GM21528 (cell line): ENCODE measurements at regions not wholly inside any gene's neighbourhood (a gene's known extent, or its start where the extent isn't known, plus 50 kb on each side); places are given as distances from the start of the nearest gene placed in this dataset.

Experiments
- ATAC-seq: cut with Tn5 transposase; IDR thresholded peaks from one replicate; pipeline ENCODE4 v1.9.1; 2021; ENCODE audit warnings: mild to moderate bottlenecking, moderate library complexity; ENCODE audit not compliant: unreplicated experiment, low FRiP score

DNA sequence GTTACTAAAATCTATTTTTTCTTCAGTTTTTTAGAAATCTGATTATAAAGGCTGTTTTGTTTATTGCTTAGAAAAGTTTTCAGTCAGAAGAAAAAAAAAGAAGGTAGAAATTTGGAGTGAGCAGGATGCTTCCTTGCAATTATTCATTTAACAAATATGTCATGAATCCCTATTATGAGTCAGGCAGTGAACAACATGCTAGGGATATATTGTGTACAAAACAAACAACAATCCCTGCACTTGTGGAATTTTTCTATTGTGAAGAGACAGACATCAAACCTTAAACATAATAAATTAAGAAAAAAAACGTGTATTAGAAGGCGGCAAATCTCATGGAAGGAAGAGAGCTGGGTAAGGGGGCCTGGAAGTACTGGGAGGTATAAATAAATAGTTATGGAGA is 664.1 kb upstream of the CAMK1G start:
- no peak for ATAC-seq

DNA sequence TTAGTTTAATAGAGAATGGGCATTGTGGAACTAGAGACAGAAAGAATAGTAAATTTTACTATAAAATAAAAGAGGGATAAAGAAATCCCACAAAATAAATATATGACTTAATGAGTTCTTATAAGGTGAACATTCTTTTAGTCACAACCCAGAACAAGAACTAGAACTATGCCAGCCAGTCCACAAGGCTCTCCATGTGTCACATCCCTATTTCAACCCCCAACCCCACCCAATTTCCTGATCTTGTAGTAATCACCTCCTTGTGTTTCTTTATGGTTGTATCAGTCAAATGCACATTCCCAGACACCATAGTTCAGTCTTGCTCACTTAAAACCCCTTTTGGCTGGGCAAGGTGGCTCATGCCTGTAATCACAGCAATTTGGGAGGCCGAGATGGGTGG is 662.3 kb upstream of the CAMK1G start:
- no peak for ATAC-seq

DNA sequence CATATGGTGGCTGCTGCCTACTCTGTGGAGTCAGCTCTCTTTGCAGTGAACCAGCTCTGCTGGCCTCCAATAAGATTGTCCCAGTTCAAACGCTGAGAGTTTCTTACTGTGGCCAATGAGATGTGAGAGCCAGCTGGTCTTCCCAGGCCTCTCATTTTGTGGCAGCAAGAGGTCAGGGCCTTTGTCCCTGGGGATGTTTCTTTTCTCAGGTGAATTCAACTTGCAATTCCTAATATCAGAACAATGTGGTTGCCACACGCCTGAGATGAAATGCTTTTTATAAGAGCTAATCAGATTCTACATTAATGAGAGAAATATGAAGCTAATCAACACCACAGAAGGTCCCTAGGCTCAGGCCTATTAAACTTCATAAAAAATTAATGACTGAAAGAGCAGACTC is 660.1 kb upstream of the CAMK1G start:
- no peak for ATAC-seq

DNA sequence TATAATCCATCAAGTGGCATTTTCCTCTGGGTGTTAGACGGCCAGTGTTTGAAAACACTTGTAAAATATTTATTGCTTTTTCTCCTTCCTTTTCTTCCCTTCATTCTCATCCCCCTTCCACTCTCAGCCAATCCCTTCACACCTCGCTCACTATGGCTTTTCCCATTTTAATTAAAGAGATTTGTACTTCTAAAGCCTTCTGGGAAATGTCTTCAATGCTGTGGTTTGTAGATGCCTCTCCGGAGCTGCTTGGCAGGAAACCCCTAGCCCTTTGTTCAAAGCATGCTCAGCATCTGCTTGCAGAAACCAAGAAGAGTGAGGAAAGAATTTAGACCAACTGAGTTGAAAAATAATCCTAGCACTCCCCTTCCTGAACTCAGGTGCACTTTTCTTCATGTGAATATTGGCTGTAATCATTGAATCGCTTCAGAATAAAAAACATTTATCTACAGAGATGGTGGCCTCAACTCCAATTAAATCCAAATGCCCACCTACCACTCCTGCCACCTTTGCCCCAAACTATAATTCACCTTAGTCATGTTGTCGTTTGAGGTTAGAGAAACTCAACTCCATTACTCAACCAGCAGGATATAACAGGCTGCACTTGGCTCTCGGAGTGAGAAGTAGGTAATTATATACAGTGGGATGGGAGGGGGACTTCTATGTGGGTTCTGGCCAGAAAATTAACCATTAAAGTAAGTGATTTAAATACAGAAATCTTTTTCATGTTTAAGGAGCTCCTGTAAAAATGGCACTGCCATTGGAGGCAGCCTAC is 659.4 kb upstream of the CAMK1G start:
- no peak for ATAC-seq

DNA sequence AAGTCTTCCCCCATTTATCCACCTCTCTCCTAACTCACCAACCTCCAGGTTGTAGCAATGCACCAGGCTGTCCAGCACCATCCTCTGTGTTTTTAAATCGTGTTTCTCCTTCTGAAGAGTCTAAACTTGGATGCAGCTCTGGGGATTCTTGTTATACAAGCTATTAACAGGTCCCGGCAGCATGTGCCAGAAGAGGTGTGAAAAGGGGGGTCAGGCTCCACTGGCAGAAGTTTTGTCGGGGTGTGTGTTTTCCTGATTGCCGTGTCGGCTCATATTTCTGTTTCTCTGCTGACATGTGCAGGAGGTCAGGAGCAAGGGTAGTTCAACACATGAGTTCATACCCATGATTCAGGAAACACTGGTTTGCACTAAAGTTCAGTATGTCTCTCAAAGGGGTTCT is 658.6 kb upstream of the CAMK1G start:
- no peak for ATAC-seq

DNA sequence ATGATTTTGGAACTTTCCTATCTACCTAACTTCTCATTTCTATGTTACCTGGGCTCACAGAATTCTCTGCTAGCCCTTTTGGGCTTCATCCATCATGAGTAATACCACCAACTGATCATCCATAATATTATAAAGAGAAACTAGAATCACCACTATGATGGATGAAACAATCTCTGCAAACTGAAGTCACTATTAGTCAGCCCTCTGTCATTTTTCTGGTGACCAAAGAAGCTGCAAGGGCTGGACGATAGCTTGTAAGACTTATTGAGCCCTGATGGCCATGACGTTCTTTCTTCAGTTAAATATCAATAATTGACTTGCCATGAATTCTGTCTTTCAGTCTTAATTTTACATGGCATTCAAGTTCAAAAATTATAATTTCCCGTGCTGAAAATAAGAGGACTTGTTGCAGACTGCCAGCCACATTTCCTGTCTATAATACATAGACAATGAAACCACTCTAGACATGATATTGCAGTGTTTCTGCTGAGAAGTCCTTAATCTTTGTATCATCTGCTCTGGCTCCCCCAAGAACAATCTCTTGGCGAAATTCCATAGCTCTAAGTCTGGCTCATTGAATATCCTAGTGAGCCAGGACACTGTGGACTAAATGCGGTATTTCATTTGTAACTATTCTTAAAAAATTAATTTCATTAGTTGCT is 655.0 kb upstream of the CAMK1G start:
- ATAC-seq: no peak

DNA sequence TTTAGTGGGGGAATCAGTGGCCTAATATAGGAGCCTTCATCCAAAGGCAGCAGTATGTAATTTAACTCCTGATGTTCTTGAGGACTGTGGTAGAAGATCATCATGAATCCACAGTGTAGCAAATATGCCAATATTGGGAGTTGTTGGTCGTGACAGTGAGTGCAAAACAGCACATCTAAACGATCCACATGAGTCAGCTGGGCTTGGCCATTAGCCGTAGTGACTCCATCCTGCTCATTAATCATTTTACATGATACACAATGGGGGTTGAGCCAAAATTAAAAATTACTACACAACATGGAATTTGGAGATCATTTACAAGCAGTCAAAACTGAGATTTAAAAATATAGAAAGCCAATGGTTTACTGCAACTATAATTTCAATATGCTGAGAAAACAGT is 653.9 kb upstream of the CAMK1G start:
- no peak for ATAC-seq

DNA sequence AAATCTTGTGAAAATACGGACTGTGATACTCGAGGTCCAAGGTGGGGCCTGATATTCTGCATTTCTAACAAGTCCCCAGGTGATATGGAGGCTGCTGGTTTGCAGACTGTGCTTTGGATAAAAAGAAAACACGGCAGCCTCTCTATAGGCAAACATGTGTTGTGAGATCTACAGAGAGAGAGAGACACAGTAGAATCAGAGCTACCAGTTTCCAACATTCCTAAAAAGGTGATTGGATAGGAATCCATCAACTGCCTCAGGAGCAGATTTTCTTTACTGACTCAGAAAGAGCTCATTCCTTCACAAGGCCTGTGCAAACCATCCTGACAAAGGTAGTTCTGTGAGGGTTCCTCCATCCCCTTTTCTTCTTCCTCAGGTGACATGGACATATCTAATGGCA is 651.6 kb upstream of the CAMK1G start:
- no peak for ATAC-seq

DNA sequence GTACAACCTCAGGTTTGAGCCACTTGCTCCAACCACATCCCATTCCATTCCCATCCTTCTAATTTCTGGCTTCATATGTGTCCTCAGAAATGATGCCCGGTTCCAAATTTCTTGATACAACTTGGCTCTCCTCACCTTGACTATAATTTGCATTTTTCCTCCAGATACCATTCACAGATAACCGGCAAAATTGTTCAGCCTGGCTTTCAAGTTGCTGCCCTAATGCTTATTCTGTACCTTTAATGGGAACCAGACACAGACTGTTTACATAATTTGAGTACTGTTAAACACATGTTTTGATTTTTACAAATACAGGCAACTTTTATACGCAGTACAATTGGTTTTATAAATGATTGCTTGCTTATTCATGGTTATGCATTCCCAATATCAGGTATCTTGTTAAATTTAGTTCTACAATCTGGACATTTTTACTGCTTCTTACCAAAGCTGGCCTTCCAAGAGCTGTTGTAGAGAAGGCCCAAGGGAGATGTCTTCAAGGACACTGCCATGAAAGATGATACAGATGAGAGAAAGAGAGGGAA is 649.5 kb upstream of the CAMK1G start:
- no peak for ATAC-seq

DNA sequence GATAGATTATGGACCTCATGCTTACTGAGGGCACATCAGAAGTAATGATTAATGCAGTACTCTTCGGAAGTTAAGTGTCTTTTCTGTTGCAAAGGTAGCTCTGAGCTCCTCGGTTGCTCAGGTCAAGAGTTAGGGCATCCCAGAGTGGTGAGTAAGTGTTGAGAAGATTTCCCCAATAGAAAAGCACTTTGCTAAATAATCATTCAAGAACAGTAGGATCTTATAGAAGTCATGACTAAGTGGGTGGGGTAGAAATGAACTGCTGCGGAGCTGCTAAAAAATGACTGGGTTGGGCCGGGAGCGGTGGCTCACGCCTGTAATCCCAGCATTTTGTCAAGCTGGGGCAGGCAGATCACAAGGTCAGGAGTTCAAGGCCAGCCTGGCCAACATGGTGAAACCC is 648.6 kb upstream of the CAMK1G start:
- no peak for ATAC-seq

DNA sequence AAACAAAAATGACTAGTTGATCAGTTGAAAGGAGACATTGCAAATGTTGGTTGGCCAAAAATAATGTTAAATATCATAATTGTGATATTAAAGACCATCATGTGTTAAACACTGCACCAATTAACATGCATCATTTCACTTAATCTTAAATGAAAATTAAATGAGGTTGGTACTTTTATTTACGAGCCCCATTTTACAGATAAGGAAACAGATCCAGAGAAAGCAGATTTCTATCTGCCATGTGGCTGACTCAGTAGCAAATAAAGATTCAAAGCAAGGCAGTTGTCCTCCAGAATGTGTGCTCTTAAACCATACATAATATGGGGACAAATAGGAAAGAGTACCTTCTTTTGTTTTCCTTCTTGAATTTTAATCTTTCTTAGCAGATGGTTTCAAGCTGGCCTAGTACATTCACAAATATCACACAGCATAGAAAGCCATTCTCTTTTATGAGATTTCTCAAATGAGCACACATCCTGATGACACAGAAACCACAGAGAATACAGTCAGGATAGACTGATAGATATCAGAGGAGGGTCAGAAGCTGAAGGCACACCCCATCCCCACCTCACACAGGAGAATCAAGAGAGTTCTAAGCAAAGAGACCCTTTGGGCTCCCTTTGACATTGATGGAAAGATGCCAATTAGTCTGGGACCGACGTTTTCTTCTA is 647.9 kb upstream of the CAMK1G start:
- ATAC-seq: no peak

DNA sequence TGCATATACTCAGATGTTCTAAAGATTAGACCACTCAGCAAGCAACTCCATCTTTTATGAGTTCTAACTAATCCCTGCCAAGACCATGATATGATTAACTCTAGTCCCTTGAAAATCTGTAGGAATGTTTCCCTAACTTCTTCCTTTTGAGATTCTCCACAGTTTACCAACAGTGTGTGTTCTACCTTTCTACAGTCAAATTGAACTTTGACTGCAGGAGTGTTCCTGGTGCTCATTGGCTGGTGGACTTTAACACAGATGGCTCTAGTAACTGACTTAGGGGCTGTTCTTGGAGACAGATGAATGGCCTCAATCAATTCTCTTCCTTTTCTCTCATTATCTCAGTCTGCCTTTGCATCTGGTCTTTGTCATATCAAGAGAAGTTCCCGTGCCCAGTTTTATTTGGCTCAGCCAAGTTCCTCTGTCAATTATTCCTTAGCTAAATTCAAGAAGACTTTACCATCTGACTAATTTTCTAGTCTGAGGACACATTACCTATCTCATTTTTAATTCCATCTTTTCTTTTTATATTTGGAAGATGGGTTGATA is 643.9 kb upstream of the CAMK1G start:
- no peak for ATAC-seq

DNA sequence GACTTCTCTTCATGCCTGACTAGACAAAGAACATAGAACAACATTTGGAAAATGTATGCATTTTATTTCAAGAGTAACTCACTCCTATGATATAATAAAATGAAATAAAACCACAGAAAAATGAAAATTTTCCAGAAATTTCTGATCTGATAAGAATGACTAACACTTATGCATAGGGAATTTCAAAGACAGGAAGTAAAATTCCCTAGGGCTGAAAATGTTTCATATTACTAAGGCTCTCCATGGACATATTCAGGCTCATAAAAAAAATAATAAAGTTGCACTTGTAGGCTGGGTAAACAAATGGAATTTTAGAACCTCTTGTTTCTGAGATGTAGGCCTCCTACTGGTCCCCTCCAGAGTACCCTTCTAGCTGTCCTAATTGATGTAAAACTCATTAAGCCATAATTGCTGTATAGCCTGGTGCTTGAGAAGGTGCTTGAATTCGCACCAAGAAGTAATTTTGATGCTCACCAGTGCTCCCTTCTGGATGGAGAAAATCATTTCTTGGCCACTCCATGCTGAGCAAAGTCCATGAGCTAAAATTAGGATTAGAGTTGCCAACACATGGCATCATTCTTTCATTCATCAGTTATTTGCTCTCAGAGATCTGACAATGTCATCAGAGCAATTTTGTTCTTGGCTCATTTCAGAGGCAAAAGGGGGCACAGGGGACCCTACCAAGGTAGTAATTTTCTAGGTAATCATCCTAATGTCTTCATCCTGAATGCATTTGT is 641.0 kb upstream of the CAMK1G start:
- ATAC-seq: no peak

DNA sequence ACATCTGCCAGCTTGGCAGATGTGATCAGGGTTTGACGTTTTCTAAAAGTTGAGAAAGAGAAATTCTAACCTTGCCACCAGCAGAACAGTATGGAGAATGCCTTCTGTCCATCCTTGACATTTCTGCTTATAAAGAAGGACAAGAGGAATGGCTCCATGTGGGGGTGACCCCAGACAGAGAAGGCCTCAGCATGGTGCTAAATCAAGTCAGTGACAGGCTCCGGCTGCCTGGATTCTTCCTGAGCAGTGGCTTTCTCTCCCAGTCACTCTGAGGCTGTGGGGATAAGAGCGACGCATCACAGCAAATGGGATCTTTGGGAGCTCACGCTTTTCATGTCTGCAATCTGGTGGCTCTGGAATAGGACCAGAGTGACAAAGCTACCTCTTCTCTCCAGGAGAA is 640.2 kb upstream of the CAMK1G start:
- no peak for ATAC-seq

DNA sequence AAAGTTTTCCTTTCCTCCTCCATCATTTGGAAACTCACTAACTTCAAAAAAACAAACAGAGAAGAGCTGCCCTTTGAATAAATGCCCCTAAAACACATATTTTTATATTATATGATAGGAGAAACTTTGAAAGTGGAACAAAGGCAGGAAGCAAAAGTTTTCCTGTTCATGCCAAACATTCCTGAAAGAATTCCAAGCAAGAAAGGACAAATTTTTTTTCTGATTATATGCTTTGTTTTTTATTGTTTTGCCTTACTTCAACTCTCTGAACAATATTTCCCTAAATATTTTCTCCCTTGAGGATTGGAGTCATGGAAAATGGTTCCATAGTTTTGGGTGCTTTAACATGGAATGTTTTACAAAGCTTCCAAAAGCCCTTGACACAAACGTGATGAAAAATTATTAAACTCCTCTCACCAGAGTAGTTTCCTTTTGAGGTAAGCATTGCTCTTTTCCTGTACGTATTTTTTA is 638.5 kb upstream of the CAMK1G start:
- no peak for ATAC-seq

DNA sequence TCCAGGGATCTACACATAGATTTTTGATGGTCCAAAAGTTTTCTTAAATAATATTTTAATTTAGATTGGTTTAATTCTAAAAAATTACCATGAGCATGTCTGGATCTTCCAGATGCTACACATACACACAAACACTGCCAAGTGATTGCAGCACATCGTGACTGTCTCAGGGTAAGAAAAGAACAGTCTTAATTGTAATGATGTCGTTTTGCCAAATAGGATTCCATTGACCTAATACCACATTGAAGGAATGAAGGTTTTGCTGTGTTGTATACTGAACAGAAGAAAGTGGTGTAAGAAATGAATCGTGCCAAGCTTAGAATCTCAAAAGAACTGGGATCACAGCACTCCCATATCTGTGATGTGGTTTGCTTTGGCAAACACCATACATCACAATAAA is 633.3 kb upstream of the CAMK1G start:
- no peak for ATAC-seq

DNA sequence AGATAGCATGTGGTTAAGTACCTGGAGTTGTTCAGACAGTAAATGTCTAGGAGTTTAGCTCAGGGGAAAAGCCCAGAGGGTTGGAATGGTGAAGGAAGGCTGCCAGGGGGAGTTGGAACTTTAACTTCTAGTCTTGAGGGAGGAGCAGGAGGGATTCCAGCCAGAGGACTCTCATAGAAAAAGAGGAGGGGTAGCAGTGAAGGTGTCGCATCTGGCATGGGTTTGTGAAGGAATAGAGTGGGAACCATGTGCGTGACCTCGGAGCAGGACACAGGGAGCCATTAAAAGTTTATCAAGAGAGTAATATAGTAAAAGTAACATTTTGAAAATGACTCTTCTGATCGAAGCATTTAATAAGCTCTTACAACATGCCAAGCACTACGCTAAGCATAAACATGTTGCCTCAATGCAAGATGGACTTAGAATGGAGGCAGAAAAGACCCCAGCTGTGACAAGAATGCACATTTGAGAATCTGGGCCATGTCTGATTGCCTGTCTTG is 632.4 kb upstream of the CAMK1G start:
- no peak for ATAC-seq

DNA sequence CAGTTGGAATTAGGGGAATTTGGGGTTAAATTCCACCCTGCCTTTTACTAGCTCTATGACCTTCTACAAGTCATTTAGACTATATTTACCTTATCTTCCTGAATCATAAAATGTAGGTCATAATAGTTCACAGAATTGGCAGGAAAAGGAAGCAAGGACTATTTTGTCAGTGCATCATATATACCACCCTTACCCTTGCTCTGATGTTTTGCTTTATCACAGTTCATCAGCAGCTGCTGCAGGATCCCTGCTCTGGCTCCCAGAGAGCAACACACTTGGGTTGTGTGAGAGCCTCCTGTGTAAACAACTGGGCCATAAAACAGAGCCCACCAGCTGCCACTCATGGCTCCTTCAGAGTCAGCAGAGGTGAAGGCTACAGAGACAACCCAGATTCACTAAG is 631.6 kb upstream of the CAMK1G start:
- ATAC-seq: no peak

DNA sequence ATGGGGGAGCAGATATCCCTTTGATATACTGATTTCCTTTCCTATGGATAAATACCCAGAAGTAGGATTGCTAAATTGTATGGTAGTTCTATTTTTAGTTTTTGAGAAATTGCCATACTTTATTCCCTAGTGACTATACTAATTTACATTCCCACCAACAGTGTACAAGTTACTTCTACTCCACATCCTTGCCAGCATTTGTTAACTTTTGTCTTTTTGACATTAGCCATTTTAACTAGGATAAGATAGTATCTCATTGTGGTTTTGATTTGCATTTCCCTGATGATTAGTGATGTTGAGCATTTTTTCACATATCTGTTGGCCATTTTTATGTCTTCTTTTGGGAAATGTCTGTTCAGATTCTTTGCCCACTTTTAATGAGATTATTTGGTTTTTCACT is 620.6 kb upstream of the CAMK1G start:
- no peak for ATAC-seq

DNA sequence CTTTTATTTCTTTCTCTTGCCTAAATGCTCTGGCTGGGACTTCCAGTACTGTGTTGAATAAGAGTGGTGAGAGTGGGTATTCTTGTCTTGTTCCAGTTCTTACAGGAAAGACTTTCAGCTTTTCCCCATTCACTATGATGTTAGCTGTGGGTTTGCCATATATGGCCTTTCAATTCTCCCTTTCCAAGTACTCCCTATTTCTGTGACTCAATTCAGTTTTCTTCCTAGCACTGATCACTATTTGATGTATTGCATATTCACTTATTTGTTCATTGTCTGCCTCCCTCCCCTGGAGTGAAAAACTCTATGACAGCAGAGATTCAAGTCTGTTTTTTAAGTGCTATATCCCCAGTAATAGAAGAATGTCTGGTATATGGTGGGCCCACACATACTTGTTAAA is 618.2 kb upstream of the CAMK1G start:
- no peak for ATAC-seq
